ENCODE measurements at regions not wholly inside any gene's neighbourhood (a gene's known extent, or its start where the extent isn't known, plus 50 kb on each side); places are given as distances from the start of the nearest gene placed in this dataset.
"Not testable (repeated sequence)": the region's sequence is repeated elsewhere in the genome, so short reads cannot be mapped to it uniquely, and the experiment has no call there.

DNA sequence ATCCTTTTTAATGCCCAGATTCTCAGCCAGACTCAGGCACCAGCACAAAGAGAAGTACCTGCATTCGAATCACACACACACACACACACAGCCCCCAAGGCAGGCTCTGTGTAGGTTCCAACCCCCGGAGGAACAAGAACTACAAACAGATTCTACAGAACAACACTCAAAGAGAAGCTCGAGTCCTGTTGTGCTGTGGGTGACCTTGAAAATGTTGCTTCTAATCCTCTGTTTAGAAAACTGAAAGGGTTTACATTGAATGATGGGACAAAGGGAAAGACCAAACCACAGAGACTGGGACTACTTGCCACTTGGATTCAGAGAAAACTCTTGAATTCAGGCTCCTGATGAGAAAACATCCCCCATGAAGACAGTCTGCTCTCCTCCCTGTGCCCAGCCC, 568.8 kb upstream of the C16orf82 start:
- Mint-ChIP-seq H3K9me3 (ENCODE audit: low read depth, unreplicated experiment) (peaks cover 16% of the 10 kb centered on the region), H3K36me3 (ENCODE audit: insufficient read depth, unreplicated experiment) (no peaks in the 10 kb centered on the region), H3K4me1 (ENCODE audit: low read depth, unreplicated experiment) (no peaks in the 10 kb centered on the region), H3K4me3 (ENCODE audit: low read depth, unreplicated experiment) (no peak overlapping the region), H3K27ac (ENCODE audit: unreplicated experiment) (no peak overlapping the region), H3K27me3 (ENCODE audit: unreplicated experiment) (no peaks in the 10 kb centered on the region)
- intact Hi-C loops (cut with micrococcal nuclease; ENCODE audit: unreplicated experiment): no loop called here
- no TSS peak for BruUV-seq (replicated peaks)
- TF ChIP-seq CTCF (IDR thresholded peaks at IDR 0.05; ENCODE audit: unreplicated experiment): no peak
- DNase-seq: no peak
- CTCF ChIA-PET: no interaction called here

DNA sequence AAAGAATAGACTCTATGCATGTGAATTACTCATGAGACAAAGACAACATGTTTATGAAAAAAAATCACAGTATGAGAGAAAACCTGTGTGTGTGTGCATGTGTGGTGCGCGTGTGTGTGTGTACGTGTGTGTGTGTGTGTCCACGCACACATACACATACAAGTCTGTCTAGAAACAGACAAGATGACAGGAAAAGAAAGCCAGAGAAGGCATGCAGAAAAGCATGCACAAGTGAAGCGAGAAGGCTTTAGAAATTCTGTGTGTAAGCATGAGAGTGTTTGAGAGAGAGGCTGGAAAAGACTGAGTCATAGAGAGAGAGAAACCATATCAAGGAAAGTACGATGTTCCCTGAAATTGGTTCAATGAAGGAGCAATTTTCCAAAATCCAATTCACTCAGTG, 566.4 kb upstream of the C16orf82 start:
- no peak for TF ChIP-seq CTCF (IDR thresholded peaks at IDR 0.05; ENCODE audit: unreplicated experiment)
- Mint-ChIP-seq H3K27ac (ENCODE audit: unreplicated experiment) (no peak overlapping the region), H3K27me3 (ENCODE audit: unreplicated experiment) (no peaks in the 10 kb centered on the region), H3K4me1 (ENCODE audit: low read depth, unreplicated experiment) (no peaks in the 10 kb centered on the region), H3K36me3 (ENCODE audit: insufficient read depth, unreplicated experiment) (no peaks in the 10 kb centered on the region), H3K9me3 (ENCODE audit: low read depth, unreplicated experiment) (peaks cover 12% of the 10 kb centered on the region), H3K4me3 (ENCODE audit: low read depth, unreplicated experiment) (no peak overlapping the region)
- BruUV-seq (replicated peaks): no TSS peak
- DNase-seq: no peak
- CTCF ChIA-PET: no interaction called here
- intact Hi-C loops (cut with micrococcal nuclease; ENCODE audit: unreplicated experiment): no loop called here

- no peak for DNase-seq
- no peaks in the 10 kb centered on the region for H3K27me3 Mint-ChIP-seq (ENCODE audit: unreplicated experiment)
Observed at GRCh38 chr16:26505496-26505895, 561.2 kb upstream of the C16orf82 start.

DNA sequence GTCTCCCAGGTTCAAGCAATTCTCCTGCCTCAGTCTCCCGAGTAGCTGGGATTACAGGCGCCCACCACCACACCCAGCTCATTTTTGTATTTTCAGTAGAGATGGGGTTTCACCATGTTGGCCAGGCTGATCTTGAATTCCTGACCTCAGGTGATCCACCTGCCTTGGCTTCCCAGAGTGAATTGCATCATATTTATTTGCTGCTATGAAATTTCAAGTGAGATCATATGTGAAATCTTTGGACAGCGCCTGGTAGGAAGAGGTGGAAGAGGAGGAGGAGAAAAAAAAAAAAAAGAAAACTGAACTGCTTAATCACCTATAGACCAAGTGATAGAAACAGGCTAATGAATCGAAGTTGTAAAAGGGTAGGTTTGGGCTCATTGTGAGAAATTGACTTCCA, 557.8 kb upstream of the C16orf82 start:
- H3K36me3 Mint-ChIP-seq (ENCODE audit: insufficient read depth, unreplicated experiment); H3K27ac Mint-ChIP-seq (ENCODE audit: unreplicated experiment); DNase-seq; BruUV-seq (replicated peaks); intact Hi-C loops (cut with micrococcal nuclease; ENCODE audit: unreplicated experiment); CTCF ChIA-PET; H3K4me1 Mint-ChIP-seq (ENCODE audit: low read depth, unreplicated experiment); H3K4me3 Mint-ChIP-seq (ENCODE audit: low read depth, unreplicated experiment); H3K27me3 Mint-ChIP-seq (ENCODE audit: unreplicated experiment): not testable (repeated sequence)
- H3K9me3 Mint-ChIP-seq (ENCODE audit: low read depth, unreplicated experiment): peaks cover 14% of the 10 kb centered on the region

More at GRCh38 chr16:26505496-26505895, 561.2 kb upstream of the C16orf82 start:
- Mint-ChIP-seq H3K4me1 (ENCODE audit: low read depth, unreplicated experiment) (no peaks in the 10 kb centered on the region), H3K4me3 (ENCODE audit: low read depth, unreplicated experiment) (no peak overlapping the region), H3K27ac (ENCODE audit: unreplicated experiment) (no peak overlapping the region), H3K9me3 (ENCODE audit: low read depth, unreplicated experiment) (peaks cover 19% of the 10 kb centered on the region), H3K36me3 (ENCODE audit: insufficient read depth, unreplicated experiment) (no peaks in the 10 kb centered on the region)
- CTCF ChIA-PET: no interaction called here
- no peak for TF ChIP-seq CTCF (IDR thresholded peaks at IDR 0.05; ENCODE audit: unreplicated experiment)
- BruUV-seq (replicated peaks): no TSS peak
- intact Hi-C loops (cut with micrococcal nuclease; ENCODE audit: unreplicated experiment): no loop called here

GRCh38 chr16:26510924-26511323, 555.8 kb upstream of the C16orf82 start:
- H3K36me3 Mint-ChIP-seq (ENCODE audit: insufficient read depth, unreplicated experiment): no peaks in the 10 kb centered on the region
- CTCF ChIA-PET: no interaction called here
- no peak for DNase-seq
- no peaks in the 10 kb centered on the region for H3K4me1 Mint-ChIP-seq (ENCODE audit: low read depth, unreplicated experiment)
- no peak for TF ChIP-seq CTCF (IDR thresholded peaks at IDR 0.05; ENCODE audit: unreplicated experiment)
- H3K4me3 Mint-ChIP-seq (ENCODE audit: low read depth, unreplicated experiment): no peak overlapping the region
- intact Hi-C loops (cut with micrococcal nuclease; ENCODE audit: unreplicated experiment): no loop called here
- no peak overlapping the region for H3K27ac Mint-ChIP-seq (ENCODE audit: unreplicated experiment)
- BruUV-seq (replicated peaks): no TSS peak
- peaks cover 14% of the 10 kb centered on the region for H3K9me3 Mint-ChIP-seq (ENCODE audit: low read depth, unreplicated experiment)
- no peaks in the 10 kb centered on the region for H3K27me3 Mint-ChIP-seq (ENCODE audit: unreplicated experiment)

Data from Calu3 (cell line).